PFSK-1 (cell line): ENCODE measurements at regions not wholly inside any gene's neighbourhood (a gene's known extent, or its start where the extent isn't known, plus 50 kb on each side); places are given as distances from the start of the nearest gene placed in this dataset.

Experiments
- POLR2AphosphoS5 ChIP-seq: IDR thresholded peaks from 2 replicates; pipeline ENCODE4 v1.6.1; 2012; ENCODE audit warnings: low read depth, mild to moderate bottlenecking, control low read depth, low read length, moderate library complexity
- SIN3A ChIP-seq: IDR thresholded peaks from 2 replicates; pipeline ENCODE4 v1.6.1; 2012; ENCODE audit warnings: mild to moderate bottlenecking, low read length, moderate library complexity, borderline replicate concordance; ENCODE audit not compliant: insufficient read depth
- TAF1 ChIP-seq: IDR thresholded peaks from 2 replicates; pipeline ENCODE4 v1.6.1; 2012; ENCODE audit warnings: low read length, control low read depth, borderline replicate concordance; ENCODE audit not compliant: insufficient read depth
- TF ChIP-seq, protein P1 (sequence below), 2 experiments: IDR thresholded peaks; 2 replicates each; pipeline versions ENCODE4 v1.6.1 to v1.8.0; 2011 to 2012; ENCODE audit warnings: low read depth in 2 of 2, low read length in 2 of 2, control low read depth in 1 of 2, inconsistent platforms in 1 of 2, mild to moderate bottlenecking in 1 of 2, moderate library complexity in 1 of 2; ENCODE audit not compliant: insufficient read depth in 1 of 2

DNA sequence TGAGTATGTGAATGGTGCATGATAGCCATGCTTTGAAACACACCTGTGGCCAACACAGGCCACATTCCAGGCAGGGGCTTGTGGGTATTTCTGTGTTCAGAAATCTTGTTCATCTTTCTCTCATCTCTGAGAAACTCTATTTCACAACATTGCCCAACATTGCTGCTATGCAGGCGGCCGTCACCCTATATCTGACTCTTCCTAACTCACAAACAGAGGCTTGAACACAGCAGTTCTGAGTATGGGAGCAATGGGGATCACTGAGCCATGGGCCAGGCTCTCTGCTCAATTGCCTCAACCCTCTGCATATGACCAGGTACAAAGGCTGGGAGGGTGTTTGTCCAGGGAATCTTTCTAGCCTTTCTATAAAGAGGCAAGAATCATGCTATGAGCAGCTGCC is 259.9 kb downstream of the BUD13 start:
- TF ChIP-seq POLR2AphosphoS5 (no peak), TAF1 (no peak), SIN3A (no peak)
- TF ChIP-seq, protein P1, sequence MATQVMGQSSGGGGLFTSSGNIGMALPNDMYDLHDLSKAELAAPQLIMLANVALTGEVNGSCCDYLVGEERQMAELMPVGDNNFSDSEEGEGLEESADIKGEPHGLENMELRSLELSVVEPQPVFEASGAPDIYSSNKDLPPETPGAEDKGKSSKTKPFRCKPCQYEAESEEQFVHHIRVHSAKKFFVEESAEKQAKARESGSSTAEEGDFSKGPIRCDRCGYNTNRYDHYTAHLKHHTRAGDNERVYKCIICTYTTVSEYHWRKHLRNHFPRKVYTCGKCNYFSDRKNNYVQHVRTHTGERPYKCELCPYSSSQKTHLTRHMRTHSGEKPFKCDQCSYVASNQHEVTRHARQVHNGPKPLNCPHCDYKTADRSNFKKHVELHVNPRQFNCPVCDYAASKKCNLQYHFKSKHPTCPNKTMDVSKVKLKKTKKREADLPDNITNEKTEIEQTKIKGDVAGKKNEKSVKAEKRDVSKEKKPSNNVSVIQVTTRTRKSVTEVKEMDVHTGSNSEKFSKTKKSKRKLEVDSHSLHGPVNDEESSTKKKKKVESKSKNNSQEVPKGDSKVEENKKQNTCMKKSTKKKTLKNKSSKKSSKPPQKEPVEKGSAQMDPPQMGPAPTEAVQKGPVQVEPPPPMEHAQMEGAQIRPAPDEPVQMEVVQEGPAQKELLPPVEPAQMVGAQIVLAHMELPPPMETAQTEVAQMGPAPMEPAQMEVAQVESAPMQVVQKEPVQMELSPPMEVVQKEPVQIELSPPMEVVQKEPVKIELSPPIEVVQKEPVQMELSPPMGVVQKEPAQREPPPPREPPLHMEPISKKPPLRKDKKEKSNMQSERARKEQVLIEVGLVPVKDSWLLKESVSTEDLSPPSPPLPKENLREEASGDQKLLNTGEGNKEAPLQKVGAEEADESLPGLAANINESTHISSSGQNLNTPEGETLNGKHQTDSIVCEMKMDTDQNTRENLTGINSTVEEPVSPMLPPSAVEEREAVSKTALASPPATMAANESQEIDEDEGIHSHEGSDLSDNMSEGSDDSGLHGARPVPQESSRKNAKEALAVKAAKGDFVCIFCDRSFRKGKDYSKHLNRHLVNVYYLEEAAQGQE (IDR thresholded peaks at IDR 0.05; ENCODE audit: insufficient read depth in 1 of 2, low read depth in 2 of 2, low read length in 2 of 2), result no peak
